ENCODE measurements at regions not wholly inside any gene's neighbourhood (a gene's known extent, or its start where the extent isn't known, plus 50 kb on each side); places are given as distances from the start of the nearest gene placed in this dataset.

DNA sequence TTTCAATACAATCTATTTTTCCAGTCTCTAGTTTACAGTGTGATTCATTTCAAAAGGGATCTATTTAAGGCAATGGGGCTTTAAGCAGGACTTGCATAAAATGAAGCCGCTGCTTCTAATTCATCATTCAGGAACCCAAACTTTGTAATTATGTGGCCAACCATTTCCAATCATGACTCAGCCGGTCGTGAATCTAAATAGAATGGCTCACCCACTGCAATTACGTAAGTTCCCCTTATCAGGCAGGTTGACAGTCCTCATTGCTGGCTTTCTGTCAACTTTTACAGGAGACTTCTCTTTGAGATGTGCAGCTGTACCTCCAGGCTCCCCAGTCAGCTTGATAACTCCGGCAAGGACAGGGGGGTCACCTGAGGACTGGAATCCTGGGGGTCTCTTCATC, 152.8 kb upstream of the DAP start:
- no peaks in the 10 kb centered on the region for H3K79me2 ChIP-seq (ENCODE audit: control insufficient read depth, low read length)
- TF ChIP-seq, protein P1, sequence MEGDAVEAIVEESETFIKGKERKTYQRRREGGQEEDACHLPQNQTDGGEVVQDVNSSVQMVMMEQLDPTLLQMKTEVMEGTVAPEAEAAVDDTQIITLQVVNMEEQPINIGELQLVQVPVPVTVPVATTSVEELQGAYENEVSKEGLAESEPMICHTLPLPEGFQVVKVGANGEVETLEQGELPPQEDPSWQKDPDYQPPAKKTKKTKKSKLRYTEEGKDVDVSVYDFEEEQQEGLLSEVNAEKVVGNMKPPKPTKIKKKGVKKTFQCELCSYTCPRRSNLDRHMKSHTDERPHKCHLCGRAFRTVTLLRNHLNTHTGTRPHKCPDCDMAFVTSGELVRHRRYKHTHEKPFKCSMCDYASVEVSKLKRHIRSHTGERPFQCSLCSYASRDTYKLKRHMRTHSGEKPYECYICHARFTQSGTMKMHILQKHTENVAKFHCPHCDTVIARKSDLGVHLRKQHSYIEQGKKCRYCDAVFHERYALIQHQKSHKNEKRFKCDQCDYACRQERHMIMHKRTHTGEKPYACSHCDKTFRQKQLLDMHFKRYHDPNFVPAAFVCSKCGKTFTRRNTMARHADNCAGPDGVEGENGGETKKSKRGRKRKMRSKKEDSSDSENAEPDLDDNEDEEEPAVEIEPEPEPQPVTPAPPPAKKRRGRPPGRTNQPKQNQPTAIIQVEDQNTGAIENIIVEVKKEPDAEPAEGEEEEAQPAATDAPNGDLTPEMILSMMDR (IDR thresholded peaks at IDR 0.05; ENCODE audit: low read depth, low read length, poor library complexity, severe bottlenecking): no peak
- no peak for TF ChIP-seq EZH2phosphoT487 (IDR thresholded peaks at IDR 0.05; ENCODE audit: borderline replicate concordance, low read length)
- no peaks in the 10 kb centered on the region for H3F3A ChIP-seq (ENCODE audit: control insufficient read depth, insufficient read depth)
- H3K4me1 ChIP-seq (ENCODE audit: control insufficient read depth, low read length): no peaks in the 10 kb centered on the region
- no peaks in the 10 kb centered on the region for H3K9me3 ChIP-seq (ENCODE audit: control insufficient read depth, insufficient read depth, low read length)
- no peaks in the 10 kb centered on the region for H3K36me3 ChIP-seq (ENCODE audit: control insufficient read depth, low read length)
- no peak overlapping the region for H3K4me2 ChIP-seq (ENCODE audit: low read length)
- H4K20me1 ChIP-seq (ENCODE audit: control insufficient read depth, insufficient read depth, low read depth, low read length): no peaks in the 10 kb centered on the region
- H3K4me3 ChIP-seq (ENCODE audit: low read length): no peak overlapping the region
- no peak overlapping the region for H3K27ac ChIP-seq (ENCODE audit: low read depth, low read length)
- H3K9me2 ChIP-seq (replicated peaks; ENCODE audit: control insufficient read depth, low read length): no peaks in the 10 kb centered on the region
- peaks cover 3% of the 10 kb centered on the region; the same call in 1 of the 2 replicates for H3K27me3 ChIP-seq (ENCODE audit: control insufficient read depth, low read length)

DNA sequence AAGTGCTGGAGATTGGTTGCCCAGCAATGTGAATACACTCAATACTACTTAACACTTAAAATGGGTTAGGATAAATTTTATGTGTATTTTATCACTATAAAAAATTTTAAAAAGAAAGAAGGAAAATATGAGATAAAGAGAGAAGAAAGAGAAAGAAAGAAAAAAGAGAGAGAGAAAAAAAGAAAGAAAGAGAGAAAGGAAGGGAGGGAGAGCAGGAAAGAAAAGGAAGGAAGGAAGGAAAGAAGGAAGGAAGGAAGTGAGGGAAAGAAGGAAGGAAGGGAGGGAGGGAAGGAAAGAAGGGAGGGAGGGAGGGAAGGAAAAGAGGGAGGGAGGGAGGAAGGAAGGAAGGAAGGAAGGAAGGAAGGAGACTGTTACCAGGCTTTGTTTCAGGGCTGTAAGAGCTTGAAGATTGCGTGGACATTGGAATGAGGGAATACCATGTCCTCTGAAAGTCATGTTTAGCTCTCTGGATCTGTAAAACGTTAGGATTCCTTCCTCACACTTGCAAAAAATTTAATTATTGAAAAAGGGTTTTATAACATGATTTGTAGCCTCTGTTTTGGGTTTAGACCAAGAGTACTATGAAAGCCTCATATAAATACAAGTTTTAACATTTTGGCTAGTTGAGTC, 152.3 kb upstream of the DAP start:
- no peaks in the 10 kb centered on the region for H4K20me1 ChIP-seq (ENCODE audit: control insufficient read depth, insufficient read depth, low read depth, low read length)
- no peak overlapping the region for H3K4me2 ChIP-seq (ENCODE audit: low read length)
- H3K9me3 ChIP-seq (ENCODE audit: control insufficient read depth, insufficient read depth, low read length): no peaks in the 10 kb centered on the region
- no peak overlapping the region for H3K27ac ChIP-seq (ENCODE audit: low read depth, low read length)
- H3K9me2 ChIP-seq (replicated peaks; ENCODE audit: control insufficient read depth, low read length): no peaks in the 10 kb centered on the region
- no peaks in the 10 kb centered on the region for H3K4me1 ChIP-seq (ENCODE audit: control insufficient read depth, low read length)
- H3K79me2 ChIP-seq (ENCODE audit: control insufficient read depth, low read length): no peaks in the 10 kb centered on the region
- no peak overlapping the region for H3K4me3 ChIP-seq (ENCODE audit: low read length)
- peaks cover 3% of the 10 kb centered on the region; the same call in 1 of the 2 replicates for H3K27me3 ChIP-seq (ENCODE audit: control insufficient read depth, low read length)
- H3K36me3 ChIP-seq (ENCODE audit: control insufficient read depth, low read length): no peaks in the 10 kb centered on the region
- H3F3A ChIP-seq (ENCODE audit: control insufficient read depth, insufficient read depth): no peaks in the 10 kb centered on the region
- no peak for TF ChIP-seq EZH2phosphoT487 (IDR thresholded peaks at IDR 0.05; ENCODE audit: borderline replicate concordance, low read length)
- TF ChIP-seq, protein P1 (IDR thresholded peaks at IDR 0.05; ENCODE audit: low read depth, low read length, poor library complexity, severe bottlenecking): no peak

GRCh38 chr5:10912435-10912834, 151.4 kb upstream of the DAP start:
- H3K4me2 ChIP-seq (ENCODE audit: low read length): no peak overlapping the region
- H4K20me1 ChIP-seq (ENCODE audit: control insufficient read depth, insufficient read depth, low read depth, low read length): no peaks in the 10 kb centered on the region
- H3K79me2 ChIP-seq (ENCODE audit: control insufficient read depth, low read length): no peaks in the 10 kb centered on the region
- no peak overlapping the region for H3K4me3 ChIP-seq (ENCODE audit: low read length)
- H3F3A ChIP-seq (ENCODE audit: control insufficient read depth, insufficient read depth): no peaks in the 10 kb centered on the region
- H3K27ac ChIP-seq (ENCODE audit: low read depth, low read length): no peak overlapping the region
- no peaks in the 10 kb centered on the region for H3K9me3 ChIP-seq (ENCODE audit: control insufficient read depth, insufficient read depth, low read length)
- H3K9me2 ChIP-seq (replicated peaks; ENCODE audit: control insufficient read depth, low read length): no peaks in the 10 kb centered on the region
- no peaks in the 10 kb centered on the region for H3K4me1 ChIP-seq (ENCODE audit: control insufficient read depth, low read length)
- peaks cover 3% of the 10 kb centered on the region; the same call in 1 of the 2 replicates for H3K27me3 ChIP-seq (ENCODE audit: control insufficient read depth, low read length)
- TF ChIP-seq, protein P1 (IDR thresholded peaks at IDR 0.05; ENCODE audit: low read depth, low read length, poor library complexity, severe bottlenecking): no peak
- TF ChIP-seq EZH2phosphoT487 (IDR thresholded peaks at IDR 0.05; ENCODE audit: borderline replicate concordance, low read length): no peak
- H3K36me3 ChIP-seq (ENCODE audit: control insufficient read depth, low read length): no peaks in the 10 kb centered on the region
